Osteoblast (primary cell): ENCODE measurements at regions not wholly inside any gene's neighbourhood (a gene's known extent, or its start where the extent isn't known, plus 50 kb on each side); places are given as distances from the start of the nearest gene placed in this dataset.

ENCODE experiments used
- DNase-seq: peaks from one replicate; pipeline ENCODE4 v3.0.0; 2011; ENCODE audit warnings: low spot score, mixed read lengths; ENCODE audit not compliant: insufficient read length; ENCODE audit errors: missing footprints
- H2AFZ ChIP-seq: 2 replicates; pipeline ENCODE4 v1.6.0; 2011; ENCODE audit warnings: mild to moderate bottlenecking, low read length
- H3K27ac ChIP-seq: 2 replicates; pipeline ENCODE4 v1.5.1; 2011; ENCODE audit warnings: mild to moderate bottlenecking, low read depth, low read length, moderate library complexity
- H3K27me3 ChIP-seq: 2 replicates; pipeline ENCODE4 v1.6.0; 2012; ENCODE audit warnings: mild to moderate bottlenecking, control low read depth, inconsistent platforms, low read length, moderate library complexity; ENCODE audit not compliant: insufficient read depth
- H3K36me3 ChIP-seq: 2 replicates; pipeline ENCODE4 v1.5.1; 2011; ENCODE audit warnings: mild to moderate bottlenecking, low read length, control low read depth, moderate library complexity; ENCODE audit not compliant: insufficient read depth
- H3K4me1 ChIP-seq: 2 replicates; pipeline ENCODE4 v1.5.1; 2011; ENCODE audit warnings: mild to moderate bottlenecking, low read length, control low read depth, moderate library complexity; ENCODE audit not compliant: insufficient read depth
- H3K4me2 ChIP-seq: 2 replicates; pipeline ENCODE4 v1.6.0; 2011; ENCODE audit warnings: mild to moderate bottlenecking, low read length; ENCODE audit not compliant: insufficient read depth
- H3K4me3 ChIP-seq: fragments of 200-600 bp; sonication (generic); 3 replicates; pipeline ENCODE4 v1.5.1; 2012; ENCODE audit warnings: mild to moderate bottlenecking, low read length, inconsistent platforms; ENCODE audit not compliant: insufficient read depth
- H3K79me2 ChIP-seq: 2 replicates; pipeline ENCODE4 v1.6.0; 2012; ENCODE audit warnings: mild to moderate bottlenecking, low read length, control low read depth, inconsistent platforms; ENCODE audit not compliant: insufficient read depth
- H3K9me3 ChIP-seq: 2 replicates; pipeline ENCODE4 v1.5.1; 2011; ENCODE audit warnings: low read depth, low read length, control low read depth
- H4K20me1 ChIP-seq: 2 replicates; pipeline ENCODE4 v1.6.0; 2012; ENCODE audit warnings: mild to moderate bottlenecking, low read length, control low read depth; ENCODE audit not compliant: insufficient read depth
- TF ChIP-seq, protein P1 (sequence below): IDR thresholded peaks from 2 replicates; pipeline ENCODE4 v1.5.1; 2011; ENCODE audit warnings: mild to moderate bottlenecking, low read depth, low read length, moderate library complexity; ENCODE audit errors: extremely low read depth

DNA sequence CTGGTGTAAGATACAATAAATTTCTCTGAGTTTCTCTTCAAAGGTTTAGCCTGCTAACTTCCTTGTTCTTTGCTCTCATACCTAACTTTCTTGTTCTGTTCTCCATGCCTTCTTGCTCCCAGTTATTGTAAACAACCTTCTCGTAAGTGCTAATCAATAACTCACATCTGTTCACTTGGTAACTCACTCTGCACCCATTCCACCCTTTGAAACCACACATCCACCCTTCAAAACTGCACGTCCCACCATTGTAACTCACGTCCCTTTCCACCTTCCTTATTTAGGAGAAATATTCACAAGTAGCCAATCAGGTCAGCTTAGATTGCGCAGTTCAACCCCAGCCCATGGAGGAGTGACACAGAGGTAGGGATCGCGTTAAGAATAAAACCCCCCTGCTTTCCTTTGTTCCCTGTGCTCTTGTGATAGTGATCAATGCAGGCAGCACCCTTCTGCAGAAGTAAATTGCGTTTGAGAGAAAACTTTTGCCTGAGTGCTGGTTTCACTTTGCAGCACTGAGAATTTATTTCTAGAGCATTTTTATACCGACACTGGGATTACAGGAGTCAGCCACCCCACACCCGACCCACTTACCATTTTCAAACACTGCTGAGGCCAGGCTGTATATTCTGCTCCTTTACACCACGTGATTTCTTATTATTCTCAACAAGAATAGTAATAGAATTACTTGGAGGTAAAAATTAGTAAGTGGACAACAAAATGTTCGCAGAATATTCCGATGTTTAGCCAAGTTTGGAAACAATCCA is 789.2 kb upstream of the RGS18 start:
- no peaks in the 10 kb centered on the region for H3K27me3 ChIP-seq
- no peaks in the 10 kb centered on the region for H3K36me3 ChIP-seq
- no peak overlapping the region for H3K27ac ChIP-seq
- H2AFZ ChIP-seq = no peak overlapping the region
- no peak overlapping the region for H3K4me3 ChIP-seq
- H3K9me3 ChIP-seq = peaks cover 3% of the 10 kb centered on the region
- TF ChIP-seq, protein P1, sequence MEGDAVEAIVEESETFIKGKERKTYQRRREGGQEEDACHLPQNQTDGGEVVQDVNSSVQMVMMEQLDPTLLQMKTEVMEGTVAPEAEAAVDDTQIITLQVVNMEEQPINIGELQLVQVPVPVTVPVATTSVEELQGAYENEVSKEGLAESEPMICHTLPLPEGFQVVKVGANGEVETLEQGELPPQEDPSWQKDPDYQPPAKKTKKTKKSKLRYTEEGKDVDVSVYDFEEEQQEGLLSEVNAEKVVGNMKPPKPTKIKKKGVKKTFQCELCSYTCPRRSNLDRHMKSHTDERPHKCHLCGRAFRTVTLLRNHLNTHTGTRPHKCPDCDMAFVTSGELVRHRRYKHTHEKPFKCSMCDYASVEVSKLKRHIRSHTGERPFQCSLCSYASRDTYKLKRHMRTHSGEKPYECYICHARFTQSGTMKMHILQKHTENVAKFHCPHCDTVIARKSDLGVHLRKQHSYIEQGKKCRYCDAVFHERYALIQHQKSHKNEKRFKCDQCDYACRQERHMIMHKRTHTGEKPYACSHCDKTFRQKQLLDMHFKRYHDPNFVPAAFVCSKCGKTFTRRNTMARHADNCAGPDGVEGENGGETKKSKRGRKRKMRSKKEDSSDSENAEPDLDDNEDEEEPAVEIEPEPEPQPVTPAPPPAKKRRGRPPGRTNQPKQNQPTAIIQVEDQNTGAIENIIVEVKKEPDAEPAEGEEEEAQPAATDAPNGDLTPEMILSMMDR = no peak
- H4K20me1 ChIP-seq = no peaks in the 10 kb centered on the region
- no peaks in the 10 kb centered on the region for H3K4me1 ChIP-seq
- no peak overlapping the region for H3K4me2 ChIP-seq
- H3K79me2 ChIP-seq = no peaks in the 10 kb centered on the region
- DNase-seq = no peak

DNA sequence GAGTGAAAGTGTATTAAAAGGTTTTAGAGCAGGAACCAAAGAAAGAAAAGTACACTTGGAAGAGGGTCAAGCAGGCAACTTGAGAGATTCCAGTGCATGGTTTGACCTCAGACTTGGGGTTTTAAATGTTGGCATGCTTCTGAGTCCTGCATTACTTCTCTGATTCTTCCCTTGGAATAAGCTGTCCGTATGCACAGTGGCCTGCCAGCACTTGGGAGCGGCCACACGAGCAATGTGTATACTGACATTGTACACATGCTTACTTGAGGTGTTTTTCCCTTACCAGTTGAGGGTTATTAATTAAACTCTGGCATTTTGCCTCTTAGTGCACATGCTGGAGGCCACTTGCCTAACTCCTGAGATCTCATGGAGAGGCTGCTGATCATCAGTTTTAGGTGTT is 786.6 kb upstream of the RGS18 start:
- no peak overlapping the region for H3K4me2 ChIP-seq
- no peaks in the 10 kb centered on the region for H4K20me1 ChIP-seq
- H3K4me1 ChIP-seq = no peaks in the 10 kb centered on the region
- no peaks in the 10 kb centered on the region for H3K27me3 ChIP-seq
- H2AFZ ChIP-seq = no peak overlapping the region
- H3K36me3 ChIP-seq = no peaks in the 10 kb centered on the region
- no peak for DNase-seq
- no peaks in the 10 kb centered on the region for H3K9me3 ChIP-seq
- TF ChIP-seq, protein P1 = no peak
- H3K79me2 ChIP-seq = no peaks in the 10 kb centered on the region
- no peak overlapping the region for H3K4me3 ChIP-seq
- no peak overlapping the region for H3K27ac ChIP-seq

DNA sequence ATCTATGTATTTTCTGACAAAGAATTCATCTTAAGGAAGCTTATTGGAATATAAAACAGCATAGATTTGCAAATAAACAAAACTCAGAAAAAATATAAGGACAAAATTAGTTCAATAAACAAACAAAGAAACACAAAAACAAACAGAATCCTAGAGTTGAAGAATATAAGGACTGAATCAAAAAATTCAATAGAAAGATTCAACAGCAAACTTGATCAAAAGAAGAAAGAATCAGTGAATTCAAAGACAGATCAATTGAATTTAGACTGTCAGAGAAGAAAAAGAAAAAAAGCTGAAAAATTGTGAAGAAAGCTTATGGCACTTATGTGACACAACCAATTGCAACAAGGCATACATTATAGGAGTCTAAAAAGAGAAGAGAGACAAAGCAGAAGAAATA is 770.0 kb upstream of the RGS18 start:
- H3K4me1 ChIP-seq = no peaks in the 10 kb centered on the region
- H3K79me2 ChIP-seq = no peaks in the 10 kb centered on the region
- no peaks in the 10 kb centered on the region for H3K27me3 ChIP-seq
- H3K4me2 ChIP-seq = no peak overlapping the region
- H3K27ac ChIP-seq = no peak overlapping the region
- H2AFZ ChIP-seq = no peak overlapping the region
- H3K4me3 ChIP-seq = no peak overlapping the region
- H4K20me1 ChIP-seq = no peaks in the 10 kb centered on the region
- H3K36me3 ChIP-seq = no peaks in the 10 kb centered on the region
- no peak for DNase-seq
- TF ChIP-seq, protein P1 = no peak
- peaks cover 2% of the 10 kb centered on the region for H3K9me3 ChIP-seq

DNA sequence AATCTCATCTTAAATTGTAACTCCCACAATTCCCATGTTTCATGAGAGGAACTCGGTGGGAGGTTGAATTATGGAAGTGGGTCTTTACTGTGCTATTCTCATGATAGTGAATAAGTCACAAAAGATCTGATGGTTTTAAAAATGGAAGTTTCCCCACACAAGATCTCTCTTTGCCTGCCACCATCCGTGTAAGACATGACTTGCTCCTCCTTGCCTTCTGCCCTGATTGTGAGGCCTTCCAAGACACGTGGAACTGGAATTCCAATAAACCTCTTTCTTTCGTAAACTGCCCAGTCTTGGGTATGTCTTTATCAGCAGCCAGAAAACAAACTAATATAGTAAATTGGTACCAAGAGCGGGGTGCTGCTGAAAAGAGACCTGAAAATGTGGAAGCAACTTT is 761.6 kb upstream of the RGS18 start:
- Histone ChIP-seq H3K9me3 (no peaks in the 10 kb centered on the region), H3K27ac (no peak overlapping the region), H2AFZ (no peak overlapping the region), H3K27me3 (no peaks in the 10 kb centered on the region), H3K4me2 (no peak overlapping the region), H4K20me1 (no peaks in the 10 kb centered on the region), H3K4me1 (no peaks in the 10 kb centered on the region), H3K79me2 (no peaks in the 10 kb centered on the region), H3K4me3 (no peak overlapping the region), H3K36me3 (no peaks in the 10 kb centered on the region)
- TF ChIP-seq, protein P1 = no peak
- DNase-seq = no peak
